MCF 10A (cell line): ENCODE measurements at regions not wholly inside any gene's neighbourhood (a gene's known extent, or its start where the extent isn't known, plus 50 kb on each side); places are given as distances from the start of the nearest gene placed in this dataset.

Source experiments
- BruUV-seq: library from RNA; stranded (reverse); fragments of 400-500 nt; replicated peaks from 2 replicates; lab custom pipeline; 2021; lab: Mats Ljungman, UMichigan
- CTCF ChIA-PET: fragments of 300-600 bp; sonication (Branson Sonifier 250); formaldehyde crosslinking; extraction: SDS; loops from one replicate; lab custom pipeline; 2021; ENCODE audit warnings: antibody characterized with exemption, inconsistent platforms; lab: Yijun Ruan, JAX
- POLR2A ChIA-PET: fragments of 300-600, 350-650 bp; sonication (Branson Sonifier 250); formaldehyde crosslinking; extraction: SDS; loops from one replicate; lab custom pipeline; 2020; ENCODE audit warnings: antibody characterized with exemption, inconsistent platforms; lab: Yijun Ruan, JAX
- DNase-seq: peaks from one replicate; pipeline ENCODE4 v3.0.0-alpha.2; 2018; ENCODE audit not compliant: unreplicated experiment
- H3K27ac Mint-ChIP-seq: one replicate; pipeline ENCODE4 v1.8.0; 2022; ENCODE audit warnings: mild to moderate bottlenecking, low read depth, mixed read lengths; ENCODE audit not compliant: unreplicated experiment
- H3K27me3 Mint-ChIP-seq: one replicate; pipeline ENCODE4 v1.8.0; 2022; ENCODE audit warnings: mixed read lengths; ENCODE audit not compliant: insufficient read depth, unreplicated experiment
- H3K36me3 Mint-ChIP-seq: one replicate; pipeline ENCODE4 v1.8.0; 2022; ENCODE audit warnings: mild to moderate bottlenecking, moderate library complexity, mixed read lengths; ENCODE audit not compliant: insufficient read depth, unreplicated experiment
- H3K4me1 Mint-ChIP-seq: one replicate; pipeline ENCODE4 v1.8.0; 2022; ENCODE audit warnings: mixed read lengths; ENCODE audit not compliant: insufficient read depth, unreplicated experiment
- H3K4me3 Mint-ChIP-seq: one replicate; pipeline ENCODE4 v1.8.0; 2022; ENCODE audit warnings: mild to moderate bottlenecking, moderate library complexity, mixed read lengths; ENCODE audit not compliant: unreplicated experiment
- H3K9me3 Mint-ChIP-seq: one replicate; pipeline ENCODE4 v1.8.0; 2022; ENCODE audit warnings: mixed read lengths; ENCODE audit not compliant: unreplicated experiment
- CTCF ChIP-seq: fragments of 200-600 bp; IDR thresholded peaks from one replicate; pipeline ENCODE4 v1.8.0; 2022; ENCODE audit warnings: antibody characterized with exemption, mild to moderate bottlenecking; ENCODE audit not compliant: unreplicated experiment
- intact Hi-C: fragments of 100-400 bp; cut with micrococcal nuclease; formaldehyde crosslinking; loops from 2 replicates; pipeline ENCODE4 v1.14.1; 2022

GRCh38 chr2:234847364-234847635, 104.5 kb upstream of the SH3BP4 start:
- Mint-ChIP-seq H3K4me3 (no peak overlapping the region), H3K36me3 (no peaks in the 10 kb centered on the region), H3K27ac (no peak overlapping the region), H3K27me3 (no peaks in the 10 kb centered on the region), H3K4me1 (no peaks in the 10 kb centered on the region), H3K9me3 (no peaks in the 10 kb centered on the region)
- intact Hi-C loops = no loop called here
- DNase-seq = no peak
- no peak for TF ChIP-seq CTCF
- BruUV-seq = no TSS peak
- ChIA-PET POLR2A (no interaction called here), CTCF (interaction anchor here (0.6 to 1.0 kb wide), 2 partner anchors 55 to 302 kb away, joined by 3 to 5 read pairs; no protein-coding TSS in a partner anchor)

- Mint-ChIP-seq H3K27ac (no peak overlapping the region), H3K9me3 (no peaks in the 10 kb centered on the region), H3K4me3 (no peak overlapping the region), H3K36me3 (no peaks in the 10 kb centered on the region), H3K27me3 (no peaks in the 10 kb centered on the region), H3K4me1 (peaks cover 1% of the 10 kb centered on the region)
- BruUV-seq = no TSS peak
- peak; percentile 58 for DNase-seq
- CTCF ChIA-PET = interaction anchor here (0.6 kb wide), 1 partner anchor 54 kb away, joined by 3 read pairs; no protein-coding TSS in a partner anchor
- no peak for TF ChIP-seq CTCF
- POLR2A ChIA-PET = interaction anchor here (1.1 kb wide), 1 partner anchor 16 kb away, joined by 4 read pairs; no protein-coding TSS in a partner anchor
- intact Hi-C loops = no loop called here
These were observed 105.0 kb upstream of the SH3BP4 start for GRCh38 chr2:234846599-234847363.

- POLR2A ChIA-PET = interaction anchor here (1.1 kb wide), 1 partner anchor 17 kb away, joined by 4 read pairs; no protein-coding TSS in a partner anchor
- no TSS peak for BruUV-seq
- Mint-ChIP-seq H3K4me1 (peaks cover 6% of the 10 kb centered on the region), H3K36me3 (no peaks in the 10 kb centered on the region), H3K4me3 (no peak overlapping the region), H3K27me3 (no peaks in the 10 kb centered on the region), H3K27ac (no peak overlapping the region), H3K9me3 (no peaks in the 10 kb centered on the region)
- no peak for TF ChIP-seq CTCF
- CTCF ChIA-PET = interaction anchor here (0.6 kb wide), 1 partner anchor 36 kb away, joined by 3 read pairs; no protein-coding TSS in a partner anchor
- DNase-seq = no peak
- intact Hi-C loops = no loop called here
These were observed 105.9 kb upstream of the SH3BP4 start for GRCh38 chr2:234845602-234846590.

GRCh38 chr2:234843411-234843810, 108.4 kb upstream of the SH3BP4 start:
- H3K27me3 Mint-ChIP-seq = no peaks in the 10 kb centered on the region
- ChIA-PET POLR2A (interaction anchor here (0.6 to 1.6 kb wide), 4 partner anchors 9 to 989 kb away, joined by 3 to 5 read pairs (median 4); partner anchors contain the start of gene HJURP), CTCF (no interaction called here)
- no peak for TF ChIP-seq CTCF
- H3K4me1 Mint-ChIP-seq = peaks cover 16% of the 10 kb centered on the region
- H3K9me3 Mint-ChIP-seq = no peaks in the 10 kb centered on the region
- no peak overlapping the region for H3K27ac Mint-ChIP-seq
- H3K4me3 Mint-ChIP-seq = no peak overlapping the region
- no peaks in the 10 kb centered on the region for H3K36me3 Mint-ChIP-seq
- intact Hi-C loops = no loop called here
- BruUV-seq = no TSS peak
- DNase-seq = no peak
